NCI-H2196 treated with DMSO at 0.1 percent for 48 hours (cell line): ENCODE measurements at regions not wholly inside any gene's neighbourhood (a gene's known extent, or its start where the extent isn't known, plus 50 kb on each side); places are given as distances from the start of the nearest gene placed in this dataset.
"Not testable (repeated sequence)": the region's sequence is repeated elsewhere in the genome, so short reads cannot be mapped to it uniquely, and the experiment has no call there.

ENCODE experiments used
- DNase-seq: peaks from one replicate; lab custom pipeline; 2025; ENCODE audit not compliant: unreplicated experiment; lab: John Stamatoyannopoulos, UW

- no peak for DNase-seq
Observed at GRCh38 chr3:59508273-59508672, 458.4 kb upstream of the CFAP20DC start.

- no peak for DNase-seq
Observed at GRCh38 chr3:59506191-59506590, 456.4 kb upstream of the CFAP20DC start.

- no peak for DNase-seq
Observed at GRCh38 chr3:59503441-59503840, 453.6 kb upstream of the CFAP20DC start.

- no peak for DNase-seq
Observed at GRCh38 chr3:59502806-59503205, 453.0 kb upstream of the CFAP20DC start.

GRCh38 chr3:59499954-59500353 is 450.1 kb upstream of the CFAP20DC start:
- no peak for DNase-seq

GRCh38 chr3:59499000-59499399 is 449.2 kb upstream of the CFAP20DC start:
- DNase-seq = no peak

- DNase-seq = no peak
Observed at GRCh38 chr3:59496250-59496649, 446.4 kb upstream of the CFAP20DC start.

GRCh38 chr3:59494969-59495368 is 445.1 kb upstream of the CFAP20DC start:
- not testable (repeated sequence) for DNase-seq

GRCh38 chr3:59486520-59486919 is 436.7 kb upstream of the CFAP20DC start:
- DNase-seq = no peak

GRCh38 chr3:59483191-59483590 is 433.4 kb upstream of the CFAP20DC start:
- DNase-seq = no peak

GRCh38 chr3:59482684-59483083 is 432.9 kb upstream of the CFAP20DC start:
- no peak for DNase-seq

- no peak for DNase-seq
Observed at GRCh38 chr3:59481776-59482400, 432.1 kb upstream of the CFAP20DC start.

GRCh38 chr3:59480486-59480995 is 430.7 kb upstream of the CFAP20DC start:
- DNase-seq = no peak

GRCh38 chr3:59473636-59474035 is 423.8 kb upstream of the CFAP20DC start:
- no peak for DNase-seq

GRCh38 chr3:59472541-59472940 is 422.7 kb upstream of the CFAP20DC start:
- no peak for DNase-seq

GRCh38 chr3:59469948-59470723 is 420.3 kb upstream of the CFAP20DC start:
- DNase-seq = no peak

- no peak for DNase-seq
Observed at GRCh38 chr3:59467476-59467875, 417.7 kb upstream of the CFAP20DC start.

GRCh38 chr3:59464187-59464586 is 414.4 kb upstream of the CFAP20DC start:
- no peak for DNase-seq

- no peak for DNase-seq
Observed at GRCh38 chr3:59463253-59463652, 413.4 kb upstream of the CFAP20DC start.

- no peak for DNase-seq
Observed at GRCh38 chr3:59460068-59460467, 410.2 kb upstream of the CFAP20DC start.

GRCh38 chr3:59456852-59457485 is 407.1 kb upstream of the CFAP20DC start:
- no peak for DNase-seq
